GM12878 (cell line): ENCODE measurements at regions not wholly inside any gene's neighbourhood (a gene's known extent, or its start where the extent isn't known, plus 50 kb on each side); places are given as distances from the start of the nearest gene placed in this dataset.

Experiments
- ATAC-seq: fragments of 200-7000 bp; cut with Tn5 transposase; 3 replicates; pipeline ENCODE4 v1.9.1; 2020; ENCODE audit warnings: mild to moderate bottlenecking, moderate library complexity
- BruUV-seq: library from RNA; stranded (reverse); fragments of 400-500 nt; replicated peaks from 2 replicates; lab custom pipeline; 2021; lab: Mats Ljungman, UMichigan
- CTCF ChIA-PET: fragments of 300-600 bp; sonication (Branson Sonifier 250); formaldehyde crosslinking; extraction: SDS; loops from one replicate; lab custom pipeline; 2021; ENCODE audit warnings: inconsistent platforms; lab: Yijun Ruan, JAX
- POLR2A ChIA-PET: fragments of 350-600 bp; formaldehyde crosslinking; extraction: SDS; loops from one replicate; lab custom pipeline; 2021; ENCODE audit warnings: inconsistent platforms; lab: Charles Lee
- RAD21 ChIA-PET: fragments of 300-600 bp; sonication (Branson Sonifier 250); formaldehyde crosslinking; loops from one replicate; lab custom pipeline; 2023; ENCODE audit warnings: antibody characterized with exemption; ENCODE audit not compliant: unreplicated experiment; lab: Charles Lee
- SMC1A ChIA-PET: fragments of 300-600 bp; sonication (Branson Sonifier 250); formaldehyde crosslinking; loops from one replicate; lab custom pipeline; 2023; ENCODE audit not compliant: unreplicated experiment, uncharacterized antibody; lab: Charles Lee
- DNase-seq: peaks from one replicate; pipeline ENCODE4 v3.0.0-alpha.2; 2011; ENCODE audit warnings: low read depth, low spot score
- FAIRE-seq: peaks from 3 replicates; lab custom pipeline; 2011; peaks lifted over from hg19 to GRCh38; lab: Jason Lieb, UNC
- H2AFZ ChIP-seq: 2 replicates; pipeline ENCODE4 v1.6.0; 2011; ENCODE audit warnings: low read depth, low read length, control low read depth; ENCODE audit not compliant: control insufficient read depth
- H3K27ac ChIP-seq: 2 replicates; pipeline ENCODE4 v1.5.1; 2011; ENCODE audit warnings: control low read depth; ENCODE audit not compliant: control insufficient read depth, insufficient read depth
- H3K27me3 ChIP-seq, 2 experiments: replicated peaks in 1 of 2; 2 replicates each; pipeline versions ENCODE4 v1.6.0 to v1.6.1; 2011; ENCODE audit warnings: low read length in 1 of 2; ENCODE audit not compliant: control insufficient read depth in 2 of 2, insufficient read depth in 2 of 2
- H3K36me3 ChIP-seq, 2 experiments: 2 replicates each; pipeline ENCODE4 v1.5.1; 2011; ENCODE audit warnings: low read length in 1 of 2; ENCODE audit not compliant: control insufficient read depth in 2 of 2, insufficient read depth in 2 of 2
- H3K4me1 ChIP-seq: 2 replicates; pipeline ENCODE4 v1.6.1; 2011; ENCODE audit warnings: mild to moderate bottlenecking, low read length, moderate library complexity, mixed read lengths; ENCODE audit not compliant: control insufficient read depth, insufficient read depth
- H3K4me2 ChIP-seq: 2 replicates; pipeline ENCODE4 v1.6.0; 2011; ENCODE audit warnings: control low read depth; ENCODE audit not compliant: control insufficient read depth, insufficient read depth
- H3K4me3 ChIP-seq: fragments of 200-600 bp; sonication (generic); 2 replicates; pipeline ENCODE4 v1.5.1; 2016
- H3K79me2 ChIP-seq: 2 replicates; pipeline ENCODE4 v1.6.0; 2011; ENCODE audit warnings: low read length; ENCODE audit not compliant: control insufficient read depth, insufficient read depth
- H3K9ac ChIP-seq: 2 replicates; pipeline ENCODE4 v1.8.0; 2011; ENCODE audit warnings: low read length, control low read depth, mixed read lengths; ENCODE audit not compliant: control insufficient read depth, insufficient read depth
- H3K9me3 ChIP-seq: replicated peaks from 3 replicates; pipeline ENCODE4 v1.5.1; 2011; ENCODE audit warnings: mild to moderate bottlenecking, low read length; ENCODE audit not compliant: control insufficient read depth, insufficient read depth
- H4K20me1 ChIP-seq: 2 replicates; pipeline ENCODE4 v1.6.0; 2011; ENCODE audit not compliant: control insufficient read depth, insufficient read depth
- CEBPB ChIP-seq, 2 experiments: fragments of 150-350 bp in 1 of 2; IDR thresholded peaks; 2 replicates each; pipeline ENCODE4 v1.6.1; 2012 to 2014; ENCODE audit warnings: low read depth in 2 of 2, low read length in 2 of 2, borderline replicate concordance in 1 of 2, inconsistent platforms in 1 of 2
- DPF2 ChIP-seq: fragments of 450-650 bp; IDR thresholded peaks from 2 replicates; pipeline ENCODE4 v1.6.1; 2017; ENCODE audit warnings: mild to moderate bottlenecking
- EED ChIP-seq: sonication (generic); IDR thresholded peaks from 2 replicates; pipeline ENCODE4 v1.6.1; 2016; ENCODE audit warnings: antibody characterized with exemption, low read depth
- ESRRA ChIP-seq: IDR thresholded peaks from 2 replicates; pipeline ENCODE4 v1.6.1; 2012; ENCODE audit warnings: mild to moderate bottlenecking, low read length, improper control_type of control experiment
- FOS ChIP-seq: IDR thresholded peaks from 3 replicates; pipeline ENCODE4 v1.6.1; 2011; ENCODE audit warnings: borderline replicate concordance; ENCODE audit not compliant: insufficient read length; ENCODE audit errors: extremely low read depth
- FOXM1 ChIP-seq: IDR thresholded peaks from 2 replicates; pipeline ENCODE4 v1.6.1; 2012; ENCODE audit warnings: low read depth, mild to moderate bottlenecking, inconsistent platforms, low read length, moderate library complexity
- GATAD2B ChIP-seq: fragments of 450-650 bp; conservative IDR thresholded peaks from 2 replicates; pipeline ENCODE4 v1.6.1; 2017; ENCODE audit warnings: low read depth, mild to moderate bottlenecking, moderate library complexity
- HSF1 ChIP-seq: fragments of 150-350 bp; IDR thresholded peaks from 2 replicates; pipeline ENCODE4 v1.6.1; 2014; ENCODE audit warnings: mild to moderate bottlenecking, low read depth, low read length
- IKZF1 ChIP-seq: fragments of 450-650 bp; conservative IDR thresholded peaks from 2 replicates; pipeline ENCODE4 v1.6.1; 2017; ENCODE audit warnings: antibody characterized with exemption, mild to moderate bottlenecking
- KAT2A ChIP-seq: conservative IDR thresholded peaks from 2 replicates; pipeline ENCODE4 v1.6.1; 2011; ENCODE audit warnings: low read depth, low read length; ENCODE audit not compliant: control insufficient read depth
- MTA2 ChIP-seq: fragments of 450-650 bp; IDR thresholded peaks from 2 replicates; pipeline ENCODE4 v1.6.1; 2016; ENCODE audit warnings: low read depth, mild to moderate bottlenecking, moderate library complexity
- NFIC ChIP-seq: IDR thresholded peaks from 2 replicates; pipeline ENCODE4 v1.6.1; 2012; ENCODE audit warnings: low read depth, mild to moderate bottlenecking, inconsistent platforms, low read length, moderate library complexity
- NR2F1 ChIP-seq: fragments of 450-650 bp; conservative IDR thresholded peaks from 2 replicates; pipeline ENCODE4 v1.6.1; 2017; ENCODE audit warnings: mild to moderate bottlenecking
- PML ChIP-seq: IDR thresholded peaks from 2 replicates; pipeline ENCODE4 v1.6.1; 2012; ENCODE audit warnings: low read length, inconsistent platforms
- RAD21 ChIP-seq: IDR thresholded peaks from 2 replicates; pipeline ENCODE4 v1.6.1; 2011; ENCODE audit warnings: mild to moderate bottlenecking, low read depth, low read length, moderate library complexity; ENCODE audit not compliant: insufficient read depth
- RAD51 ChIP-seq: fragments of 450-650 bp; IDR thresholded peaks from 2 replicates; pipeline ENCODE4 v1.6.1; 2016; ENCODE audit warnings: moderate library complexity, mild to moderate bottlenecking, inconsistent platforms
- RCOR1 ChIP-seq: conservative IDR thresholded peaks from 2 replicates; pipeline ENCODE4 v1.6.1; 2012; ENCODE audit warnings: low read depth, low read length, improper control_type of control experiment
- SIX5 ChIP-seq: IDR thresholded peaks from 2 replicates; pipeline ENCODE4 v1.6.1; 2011; ENCODE audit warnings: mild to moderate bottlenecking, low read depth, low read length, moderate library complexity; ENCODE audit not compliant: severe bottlenecking
- TARDBP ChIP-seq: IDR thresholded peaks from 2 replicates; pipeline ENCODE4 v1.6.1; 2016; ENCODE audit warnings: borderline replicate concordance
- TCF7 ChIP-seq: IDR thresholded peaks from 2 replicates; pipeline ENCODE4 v1.6.1; 2014; ENCODE audit warnings: antibody characterized with exemption, borderline replicate concordance
- ZNF384 ChIP-seq: IDR thresholded peaks from 2 replicates; pipeline ENCODE4 v1.6.1; 2012; ENCODE audit warnings: low read depth, mild to moderate bottlenecking, low read length, improper control_type of control experiment, borderline replicate concordance
- WGBS: methylation state at CpG from one replicate; pipeline ENCODE4 v1.1.6; 2016; ENCODE audit warnings: low lambda C conversion rate; ENCODE audit not compliant: insufficient replicate concordance, insufficient coverage; ENCODE audit errors: missing lambda C conversion rate; 5-methylcytosine and 5-hydroxymethylcytosine counted together
- in situ Hi-C: fragments of 300-500 bp; cut with MboI; formaldehyde crosslinking; loops from 9 replicates; pipeline ENCODE4 v1.14.3; 2018; ENCODE audit warnings: mixed read lengths
- intact Hi-C: fragments of 100-400 bp; cut with micrococcal nuclease; formaldehyde crosslinking; loops from one replicate; pipeline ENCODE4 v1.14.2; 2022; ENCODE audit not compliant: unreplicated experiment

GRCh38 chr20:12321736-12322135 is 404.0 kb downstream of the BTBD3 start:
- Histone ChIP-seq H3K4me1 (no peaks in the 10 kb centered on the region), H2AFZ (no peak overlapping the region), H3K4me3 (no peak overlapping the region), H3K36me3 (no peaks in the 10 kb centered on the region), H3K27me3 (no peaks in the 10 kb centered on the region), H3K79me2 (no peaks in the 10 kb centered on the region), H3K9me3 (no peaks in the 10 kb centered on the region), H3K27ac (no peak overlapping the region), H4K20me1 (no peaks in the 10 kb centered on the region), H3K4me2 (no peak overlapping the region), H3K9ac (no peak overlapping the region)
- ChIA-PET CTCF (no interaction called here), POLR2A (no interaction called here), SMC1A (interaction anchor here (0.6 kb wide), 1 partner anchor 531 kb away, joined by 3 read pairs; no protein-coding TSS in a partner anchor), RAD21 (no interaction called here)
- ATAC-seq = no peak
- intact Hi-C loops = no loop called here
- no peak for FAIRE-seq
- TF ChIP-seq FOXM1 = no peak
- TF ChIP-seq ZNF384 = no peak
- no peak for TF ChIP-seq HSF1
- no peak for TF ChIP-seq DPF2
- TF ChIP-seq NFIC = no peak
- TF ChIP-seq PML = no peak
- DNase-seq = no peak
- in situ Hi-C loops = no loop called here
- no TSS peak for BruUV-seq
- 3% methylated on average over 2 of the region's 2 CpGs for WGBS

GRCh38 chr20:12327205-12327604 is 409.5 kb downstream of the BTBD3 start:
- Histone ChIP-seq H3K79me2 (no peaks in the 10 kb centered on the region), H4K20me1 (no peaks in the 10 kb centered on the region), H3K4me3 (no peak overlapping the region), H3K9me3 (no peaks in the 10 kb centered on the region), H3K4me2 (no peak overlapping the region), H3K27ac (no peak overlapping the region), H3K36me3 (no peaks in the 10 kb centered on the region), H3K4me1 (no peaks in the 10 kb centered on the region), H3K27me3 (no peaks in the 10 kb centered on the region), H3K9ac (no peak overlapping the region), H2AFZ (no peak overlapping the region)
- ChIA-PET RAD21 (no interaction called here), POLR2A (no interaction called here), CTCF (no interaction called here), SMC1A (no interaction called here)
- 61% methylated on average over 2 of the region's 2 CpGs for WGBS
- no TSS peak for BruUV-seq
- no peak for DNase-seq
- no peak for ATAC-seq
- in situ Hi-C loops = no loop called here
- intact Hi-C loops = no loop called here
- FAIRE-seq = no peak
- TF ChIP-seq RAD21 = no peak
- TF ChIP-seq EED = no peak
- TF ChIP-seq FOS = no peak
- TF ChIP-seq IKZF1 = no peak
- TF ChIP-seq KAT2A = no peak
- TF ChIP-seq ESRRA = no peak
- TF ChIP-seq PML = no peak
- TF ChIP-seq SIX5 = no peak
- no peak for TF ChIP-seq MTA2
- TF ChIP-seq RAD51 = no peak
- no peak for TF ChIP-seq TCF7
- TF ChIP-seq TARDBP = no peak
- TF ChIP-seq CEBPB (IDR thresholded peaks at IDR 0.05; ENCODE audit: borderline replicate concordance in 1 of 2, low read depth in 2 of 2, low read length in 2 of 2) = no peak
- no peak for TF ChIP-seq GATAD2B
- TF ChIP-seq NR2F1 = no peak
- TF ChIP-seq RCOR1 = no peak
